AG10803 (cell line): ENCODE measurements at regions not wholly inside any gene's neighbourhood (a gene's known extent, or its start where the extent isn't known, plus 50 kb on each side); places are given as distances from the start of the nearest gene placed in this dataset.

ENCODE experiments used
- DNase-seq: peaks from one replicate; pipeline ENCODE4 v3.0.0; 2010; ENCODE audit warnings: low read depth
- H3K4me3 ChIP-seq: 2 replicates; pipeline ENCODE4 v1.5.1; 2011; ENCODE audit warnings: mild to moderate bottlenecking, low read length, control low read depth
- TF ChIP-seq, protein P1 (sequence below): conservative IDR thresholded peaks from 2 replicates; pipeline ENCODE4 v1.5.1; 2011; ENCODE audit warnings: mild to moderate bottlenecking, low read length, control low read depth, inconsistent platforms

DNA sequence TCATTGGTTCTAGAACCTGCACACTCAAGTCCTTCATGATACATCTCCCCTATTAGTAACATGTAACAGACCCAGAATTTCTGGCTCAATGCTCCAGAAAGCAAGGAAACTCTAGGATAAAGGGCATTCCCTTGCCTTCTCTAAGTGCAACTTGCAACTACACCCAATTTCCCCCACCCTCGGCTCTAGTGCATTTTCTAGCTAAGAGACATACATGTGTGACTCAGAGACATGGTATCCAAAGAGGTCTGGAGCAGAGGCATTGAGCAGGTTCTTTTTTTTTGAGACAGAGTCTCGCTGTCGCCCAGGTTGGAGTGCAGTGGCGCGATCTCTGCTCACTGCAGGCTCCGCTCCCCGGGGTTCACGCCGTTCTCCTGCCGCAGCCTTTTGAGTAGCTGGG is 132.9 kb downstream of the ZC3H11B start:
- TF ChIP-seq, protein P1, sequence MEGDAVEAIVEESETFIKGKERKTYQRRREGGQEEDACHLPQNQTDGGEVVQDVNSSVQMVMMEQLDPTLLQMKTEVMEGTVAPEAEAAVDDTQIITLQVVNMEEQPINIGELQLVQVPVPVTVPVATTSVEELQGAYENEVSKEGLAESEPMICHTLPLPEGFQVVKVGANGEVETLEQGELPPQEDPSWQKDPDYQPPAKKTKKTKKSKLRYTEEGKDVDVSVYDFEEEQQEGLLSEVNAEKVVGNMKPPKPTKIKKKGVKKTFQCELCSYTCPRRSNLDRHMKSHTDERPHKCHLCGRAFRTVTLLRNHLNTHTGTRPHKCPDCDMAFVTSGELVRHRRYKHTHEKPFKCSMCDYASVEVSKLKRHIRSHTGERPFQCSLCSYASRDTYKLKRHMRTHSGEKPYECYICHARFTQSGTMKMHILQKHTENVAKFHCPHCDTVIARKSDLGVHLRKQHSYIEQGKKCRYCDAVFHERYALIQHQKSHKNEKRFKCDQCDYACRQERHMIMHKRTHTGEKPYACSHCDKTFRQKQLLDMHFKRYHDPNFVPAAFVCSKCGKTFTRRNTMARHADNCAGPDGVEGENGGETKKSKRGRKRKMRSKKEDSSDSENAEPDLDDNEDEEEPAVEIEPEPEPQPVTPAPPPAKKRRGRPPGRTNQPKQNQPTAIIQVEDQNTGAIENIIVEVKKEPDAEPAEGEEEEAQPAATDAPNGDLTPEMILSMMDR = no peak
- no peak overlapping the region for H3K4me3 ChIP-seq
- DNase-seq = no peak

DNA sequence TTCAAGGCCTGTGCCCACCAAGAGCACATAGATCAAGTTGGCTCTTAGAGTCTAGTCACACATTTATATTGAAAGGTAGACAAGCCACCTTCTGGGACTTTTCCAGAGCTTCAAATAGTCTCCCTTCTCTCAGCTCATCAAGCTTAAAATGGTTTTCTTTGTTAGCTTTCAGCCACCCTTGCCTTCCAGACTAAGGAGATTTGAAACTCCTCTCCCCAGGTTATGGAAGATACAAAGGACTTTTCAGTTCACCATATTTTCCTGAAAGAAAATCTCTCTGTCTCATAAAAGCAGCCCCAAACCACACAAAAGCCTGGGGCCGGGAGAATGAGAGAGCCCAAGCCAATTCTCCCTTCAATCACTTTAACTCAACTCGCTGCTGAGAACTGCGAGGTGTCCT is 134.1 kb downstream of the ZC3H11B start:
- TF ChIP-seq, protein P1 = no peak
- DNase-seq = no peak
- no peak overlapping the region for H3K4me3 ChIP-seq

DNA sequence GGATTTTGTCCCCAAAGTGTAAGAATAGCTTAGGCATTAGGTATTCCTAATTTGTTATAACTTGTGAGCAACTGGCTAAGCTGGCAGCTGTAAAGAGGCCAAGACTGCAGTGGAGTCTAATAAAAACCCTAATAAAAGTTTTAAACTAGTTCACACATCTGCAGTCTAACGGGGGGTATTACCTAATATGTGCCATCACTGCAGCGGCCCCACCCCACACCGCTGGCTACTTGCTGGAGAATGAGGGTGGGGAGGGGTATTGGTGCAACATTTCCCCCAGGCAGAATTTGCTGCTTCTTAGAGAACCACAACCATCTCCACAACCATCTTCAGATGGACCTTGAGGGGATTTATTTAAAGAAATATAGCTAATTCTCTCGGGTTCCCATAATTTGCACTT is 135.0 kb downstream of the ZC3H11B start:
- DNase-seq = no peak
- TF ChIP-seq, protein P1 = no peak
- H3K4me3 ChIP-seq = no peak overlapping the region

DNA sequence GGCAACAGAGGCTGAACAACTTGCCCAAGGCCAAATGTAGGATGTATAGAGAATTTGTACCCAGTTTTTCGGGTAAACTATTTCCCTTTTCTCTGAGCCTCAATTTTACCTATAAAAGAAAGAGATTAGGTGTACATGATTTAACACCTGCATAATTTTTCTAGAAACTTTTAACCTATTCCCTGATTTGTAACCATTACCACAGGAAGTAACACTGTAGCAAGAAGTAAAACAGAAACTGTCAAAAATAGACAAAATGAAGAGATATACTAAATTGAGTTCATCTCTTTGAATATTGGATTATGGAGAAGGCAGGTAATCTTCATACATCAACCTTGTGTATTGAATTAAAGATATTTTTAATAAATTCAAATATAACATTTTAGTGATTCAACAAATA is 136.2 kb downstream of the ZC3H11B start:
- TF ChIP-seq, protein P1 = no peak
- DNase-seq = no peak
- no peak overlapping the region for H3K4me3 ChIP-seq

DNA sequence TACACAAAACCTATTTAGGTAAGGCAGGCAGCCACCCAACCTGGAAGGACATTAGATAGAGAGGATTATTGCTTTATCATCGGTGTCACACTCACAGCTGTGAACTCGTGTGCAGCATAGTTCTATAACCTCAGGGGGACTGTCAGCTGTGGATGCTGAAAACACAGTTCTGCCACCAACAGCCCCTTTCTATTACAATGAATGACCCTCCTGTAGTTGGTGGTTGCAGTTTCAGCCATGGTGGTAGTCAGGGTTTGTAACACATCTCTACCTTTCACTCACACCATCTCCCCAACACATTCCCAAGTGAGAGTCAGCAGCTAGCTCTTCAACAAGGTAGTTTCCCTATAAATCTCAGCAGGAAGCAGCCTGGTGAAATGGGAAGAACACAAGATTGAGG is 136.8 kb downstream of the ZC3H11B start:
- no peak for DNase-seq
- TF ChIP-seq, protein P1 = no peak

DNA sequence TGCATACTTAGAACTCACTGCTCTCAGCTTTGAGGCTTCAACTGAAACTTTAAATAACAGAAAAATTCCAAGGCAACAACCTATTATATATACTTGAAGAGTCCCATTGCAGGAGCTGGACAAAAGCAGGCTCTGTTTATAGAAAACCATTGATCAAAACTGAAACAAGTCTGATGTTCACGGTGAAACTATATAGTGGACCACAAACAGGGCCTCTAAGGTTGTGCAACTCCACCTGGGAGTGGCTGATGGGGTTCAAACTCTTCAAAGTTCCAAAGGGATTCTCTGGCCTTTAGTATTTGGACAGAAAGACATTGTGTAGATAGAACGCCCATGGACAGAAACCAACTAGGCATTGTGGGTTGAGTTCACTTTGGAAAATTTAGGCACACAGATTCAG is 140.3 kb downstream of the ZC3H11B start:
- DNase-seq = no peak
- H3K4me3 ChIP-seq = no peak overlapping the region
- TF ChIP-seq, protein P1 = no peak

More for the DNA sequence above, 136.8 kb downstream of the ZC3H11B start:
- no peak overlapping the region for H3K4me3 ChIP-seq

DNA sequence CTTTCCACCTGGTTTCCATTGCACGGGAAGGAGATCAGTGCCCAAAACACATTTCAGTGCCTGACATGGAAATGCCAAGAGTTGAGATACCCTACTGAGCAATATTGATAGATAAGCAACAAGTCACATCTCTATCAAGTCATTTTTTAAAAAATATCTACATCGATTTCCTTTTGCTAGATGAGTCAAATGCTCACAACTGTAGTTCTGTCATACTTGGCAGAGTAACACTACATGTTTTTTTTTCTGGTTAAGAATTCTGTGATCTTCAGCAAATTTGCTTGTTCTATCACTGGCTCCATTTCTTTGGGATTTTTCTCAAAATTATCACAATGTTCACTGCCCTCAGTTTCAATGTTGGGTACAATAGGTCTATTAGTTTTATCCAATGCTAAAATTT is 145.4 kb downstream of the ZC3H11B start:
- no peak overlapping the region for H3K4me3 ChIP-seq
- no peak for DNase-seq
- TF ChIP-seq, protein P1 = no peak
